Smooth muscle cell (in vitro differentiated cells): ENCODE measurements at regions not wholly inside any gene's neighbourhood (a gene's known extent, or its start where the extent isn't known, plus 50 kb on each side); places are given as distances from the start of the nearest gene placed in this dataset.
"Not testable (repeated sequence)": the region's sequence is repeated elsewhere in the genome, so short reads cannot be mapped to it uniquely, and the experiment has no call there.

Source experiments
- DNase-seq: peaks from one replicate; lab custom pipeline; 2025; ENCODE audit not compliant: unreplicated experiment; lab: John Stamatoyannopoulos, UW
- H2AFZ ChIP-seq: fragments of 200-600 bp; sonication (generic); 2 replicates; pipeline ENCODE4 v1.6.0; 2016; ENCODE audit warnings: antibody characterized with exemption, low read depth, mild to moderate bottlenecking
- H3F3A ChIP-seq: fragments of 200-600 bp; sonication (generic); 2 replicates; pipeline ENCODE4 v1.6.0; 2017; ENCODE audit warnings: antibody characterized with exemption, low read depth
- H3K27ac ChIP-seq: fragments of 200-600 bp; sonication (generic); 2 replicates; pipeline ENCODE4 v1.5.1; 2016; ENCODE audit warnings: low read depth, mild to moderate bottlenecking
- H3K27me3 ChIP-seq: fragments of 200-600 bp; sonication (generic); 2 replicates; pipeline ENCODE4 v1.6.1; 2016; ENCODE audit warnings: low read depth, mild to moderate bottlenecking
- H3K36me3 ChIP-seq: fragments of 200-600 bp; sonication (generic); 2 replicates; pipeline ENCODE4 v1.5.1; 2016; ENCODE audit warnings: low read depth
- H3K4me1 ChIP-seq: fragments of 200-600 bp; sonication (generic); 2 replicates; pipeline ENCODE4 v1.5.1; 2016; ENCODE audit warnings: low read depth
- H3K4me2 ChIP-seq: fragments of 200-600 bp; sonication (generic); 2 replicates; pipeline ENCODE4 v1.6.0; 2016; ENCODE audit warnings: mild to moderate bottlenecking
- H3K4me3 ChIP-seq: fragments of 200-600 bp; sonication (generic); 2 replicates; pipeline ENCODE4 v1.5.1; 2016; ENCODE audit warnings: mild to moderate bottlenecking
- H3K79me2 ChIP-seq: fragments of 200-600 bp; sonication (generic); 2 replicates; pipeline ENCODE4 v1.6.0; 2016; ENCODE audit warnings: low read depth, mild to moderate bottlenecking
- H3K9ac ChIP-seq: fragments of 200-600 bp; sonication (generic); 2 replicates; pipeline ENCODE4 v1.6.0; 2016; ENCODE audit warnings: low read depth
- H3K9me3 ChIP-seq: fragments of 200-600 bp; sonication (generic); replicated peaks from 2 replicates; pipeline ENCODE4 v1.5.1; 2016; ENCODE audit warnings: low read depth
- H4K20me1 ChIP-seq: fragments of 200-600 bp; sonication (generic); 2 replicates; pipeline ENCODE4 v1.6.0; 2016; ENCODE audit warnings: low read depth
- WGBS: methylation state at CpG from one replicate; pipeline ENCODE4 v1.1.7; 2016; ENCODE audit warnings: low lambda C conversion rate; 5-methylcytosine and 5-hydroxymethylcytosine counted together
- TF ChIP-seq, protein P1 (sequence below): fragments of 200-600 bp; sonication (generic); IDR thresholded peaks from 2 replicates; pipeline ENCODE4 v1.5.1; 2017; ENCODE audit warnings: borderline replicate concordance, mild to moderate bottlenecking, antibody characterized with exemption; ENCODE audit not compliant: insufficient read depth, poor library complexity, severe bottlenecking

DNA sequence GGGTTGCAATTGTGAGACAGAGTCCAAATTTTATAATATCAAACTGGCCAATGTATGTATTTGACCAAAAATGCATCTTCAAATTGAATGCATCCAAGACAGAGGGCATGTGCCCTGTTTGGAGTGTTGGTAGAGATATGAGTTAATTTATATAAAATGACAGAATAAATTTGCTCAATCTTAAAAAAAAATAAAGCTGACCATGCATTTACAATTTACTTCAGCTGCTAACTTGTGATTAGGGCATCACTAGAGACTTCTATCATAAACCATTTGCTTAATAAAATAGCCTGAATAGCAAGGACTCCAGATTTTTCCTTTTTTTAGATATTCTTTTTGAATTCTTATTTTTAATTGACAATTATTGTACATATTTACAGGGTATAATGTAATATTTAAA, 1345.8 kb downstream of the CDH11 start:
- no peaks in the 10 kb centered on the region for H3K27me3 ChIP-seq
- no peaks in the 10 kb centered on the region for H3K9me3 ChIP-seq

DNA sequence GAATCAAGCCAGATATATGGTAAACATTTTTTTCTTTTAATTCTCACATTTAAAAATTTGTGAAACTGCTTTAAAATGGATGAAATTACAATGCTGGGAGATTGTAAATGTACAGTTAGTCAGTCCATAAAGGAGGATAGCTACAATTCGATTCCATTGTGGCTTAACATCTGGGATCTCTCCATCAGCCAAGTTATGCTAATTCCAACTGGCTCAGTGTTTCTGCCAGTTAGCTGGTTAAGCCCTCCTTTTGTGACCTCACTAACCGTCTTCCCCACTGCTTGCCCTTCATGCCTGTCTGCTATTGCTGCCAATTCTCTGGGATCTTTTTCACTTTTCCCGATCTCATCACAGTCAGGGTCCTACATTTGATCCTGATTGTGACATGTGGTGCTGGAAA, 1347.6 kb downstream of the CDH11 start:
- no peaks in the 10 kb centered on the region for H4K20me1 ChIP-seq
- no peaks in the 10 kb centered on the region for H3K9me3 ChIP-seq
- no peak overlapping the region for H2AFZ ChIP-seq
- H3K27me3 ChIP-seq, result no peaks in the 10 kb centered on the region
- H3K4me1 ChIP-seq, result no peaks in the 10 kb centered on the region
- H3K4me3 ChIP-seq, result no peak overlapping the region
- no peaks in the 10 kb centered on the region for H3K36me3 ChIP-seq
- H3K9ac ChIP-seq, result no peak overlapping the region
- H3K27ac ChIP-seq, result no peak overlapping the region
- no peaks in the 10 kb centered on the region for H3F3A ChIP-seq
- TF ChIP-seq, protein P1, sequence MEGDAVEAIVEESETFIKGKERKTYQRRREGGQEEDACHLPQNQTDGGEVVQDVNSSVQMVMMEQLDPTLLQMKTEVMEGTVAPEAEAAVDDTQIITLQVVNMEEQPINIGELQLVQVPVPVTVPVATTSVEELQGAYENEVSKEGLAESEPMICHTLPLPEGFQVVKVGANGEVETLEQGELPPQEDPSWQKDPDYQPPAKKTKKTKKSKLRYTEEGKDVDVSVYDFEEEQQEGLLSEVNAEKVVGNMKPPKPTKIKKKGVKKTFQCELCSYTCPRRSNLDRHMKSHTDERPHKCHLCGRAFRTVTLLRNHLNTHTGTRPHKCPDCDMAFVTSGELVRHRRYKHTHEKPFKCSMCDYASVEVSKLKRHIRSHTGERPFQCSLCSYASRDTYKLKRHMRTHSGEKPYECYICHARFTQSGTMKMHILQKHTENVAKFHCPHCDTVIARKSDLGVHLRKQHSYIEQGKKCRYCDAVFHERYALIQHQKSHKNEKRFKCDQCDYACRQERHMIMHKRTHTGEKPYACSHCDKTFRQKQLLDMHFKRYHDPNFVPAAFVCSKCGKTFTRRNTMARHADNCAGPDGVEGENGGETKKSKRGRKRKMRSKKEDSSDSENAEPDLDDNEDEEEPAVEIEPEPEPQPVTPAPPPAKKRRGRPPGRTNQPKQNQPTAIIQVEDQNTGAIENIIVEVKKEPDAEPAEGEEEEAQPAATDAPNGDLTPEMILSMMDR, result no peak
- no peaks in the 10 kb centered on the region for H3K79me2 ChIP-seq
- 81% methylated on average over 3 of the region's 3 CpGs for WGBS
- DNase-seq, result no peak
- H3K4me2 ChIP-seq, result no peak overlapping the region

More for the DNA sequence above, 1345.8 kb downstream of the CDH11 start:
- Histone ChIP-seq H3K4me1 (no peaks in the 10 kb centered on the region), H3K36me3 (no peaks in the 10 kb centered on the region), H3F3A (no peaks in the 10 kb centered on the region), H3K9ac (no peak overlapping the region), H4K20me1 (no peaks in the 10 kb centered on the region), H2AFZ (no peak overlapping the region), H3K79me2 (no peaks in the 10 kb centered on the region), H3K4me2 (no peak overlapping the region), H3K4me3 (no peak overlapping the region), H3K27ac (no peak overlapping the region)
- DNase-seq, result no peak
- TF ChIP-seq, protein P1, result no peak

DNA sequence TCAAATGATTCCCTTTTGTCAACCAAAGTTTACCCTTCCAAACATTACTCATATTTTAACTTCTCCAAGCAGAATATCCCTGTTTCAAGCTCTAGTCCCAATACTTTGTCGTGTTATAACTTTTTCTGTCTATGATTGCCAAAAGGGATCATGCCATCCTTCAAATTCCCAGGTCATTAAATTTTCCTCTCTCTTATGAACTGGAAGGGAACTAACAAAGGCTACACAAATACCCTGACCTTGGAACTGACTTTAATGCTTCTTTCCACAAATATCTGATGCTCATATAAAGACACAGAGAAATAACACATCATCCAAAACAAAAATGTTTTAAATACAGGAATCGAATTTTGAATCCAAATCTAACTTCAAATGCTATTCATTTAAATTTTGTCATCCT, 1352.7 kb downstream of the CDH11 start:
- 84% methylated on average over 2 of the region's 2 CpGs for WGBS
- Histone ChIP-seq H3K27me3 (no peaks in the 10 kb centered on the region), H3K27ac (no peak overlapping the region), H3F3A (no peaks in the 10 kb centered on the region), H3K4me3 (no peak overlapping the region), H3K36me3 (no peaks in the 10 kb centered on the region), H2AFZ (no peak overlapping the region), H4K20me1 (no peaks in the 10 kb centered on the region), H3K79me2 (no peaks in the 10 kb centered on the region), H3K4me1 (no peaks in the 10 kb centered on the region), H3K9ac (no peak overlapping the region), H3K4me2 (no peak overlapping the region), H3K9me3 (no peaks in the 10 kb centered on the region)
- no peak for DNase-seq
- TF ChIP-seq, protein P1, result no peak

DNA sequence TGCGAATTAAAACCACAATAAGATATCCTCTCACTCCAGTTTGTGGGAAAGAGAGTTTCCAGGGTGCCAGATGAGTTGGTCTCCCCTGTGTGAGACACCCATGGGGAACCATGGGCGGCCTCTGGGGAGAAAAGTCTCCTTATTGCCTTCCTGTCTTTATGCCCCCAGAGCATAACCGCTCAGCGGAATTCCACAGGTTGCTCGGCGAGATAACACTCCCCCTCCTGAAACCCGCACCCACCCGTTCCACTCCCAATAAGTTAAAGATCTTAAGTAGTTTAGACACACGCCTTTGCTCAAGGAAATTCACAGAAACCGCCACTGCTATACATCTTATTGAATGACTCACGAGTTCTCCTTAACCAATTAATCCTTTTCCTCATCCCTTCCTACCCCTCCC, 1361.6 kb downstream of the CDH11 start:
- H3K4me1 ChIP-seq, H3K27ac ChIP-seq, H3F3A ChIP-seq, H3K9ac ChIP-seq, H3K9me3 ChIP-seq, H3K4me2 ChIP-seq, H3K27me3 ChIP-seq, H3K4me3 ChIP-seq, DNase-seq, H3K79me2 ChIP-seq, H3K36me3 ChIP-seq, H4K20me1 ChIP-seq, H2AFZ ChIP-seq: not testable (repeated sequence)
- 88% methylated on average over 11 of the region's 11 CpGs for WGBS
